Hepatocyte (in vitro differentiated cells): ENCODE measurements at regions not wholly inside any gene's neighbourhood (a gene's known extent, or its start where the extent isn't known, plus 50 kb on each side); places are given as distances from the start of the nearest gene placed in this dataset.

Experiments used
- DNase-seq: peaks from one replicate; pipeline ENCODE4 v3.0.0-alpha.2; 2016; ENCODE audit warnings: low spot score
- H2AFZ ChIP-seq: fragments of 200-600 bp; sonication (generic); 2 replicates; pipeline ENCODE4 v1.6.0; 2016; ENCODE audit warnings: antibody characterized with exemption, mild to moderate bottlenecking
- H3K27ac ChIP-seq: fragments of 200-600 bp; sonication (generic); 2 replicates; pipeline ENCODE4 v1.5.1; 2016; ENCODE audit warnings: mild to moderate bottlenecking
- H3K27me3 ChIP-seq: fragments of 200-600 bp; sonication (generic); 2 replicates; pipeline ENCODE4 v1.6.1; 2016
- H3K36me3 ChIP-seq: fragments of 200-600 bp; sonication (generic); replicated peaks from 2 replicates; pipeline ENCODE4 v1.5.1; 2016; ENCODE audit warnings: low read depth; ENCODE audit not compliant: insufficient read depth
- H3K4me1 ChIP-seq: fragments of 200-600 bp; sonication (generic); 2 replicates; pipeline ENCODE4 v1.5.1; 2016; ENCODE audit warnings: mild to moderate bottlenecking, moderate library complexity; ENCODE audit not compliant: insufficient read depth
- H3K4me2 ChIP-seq: fragments of 200-600 bp; sonication (generic); 2 replicates; pipeline ENCODE4 v1.6.0; 2016
- H3K4me3 ChIP-seq: fragments of 200-600 bp; sonication (generic); 2 replicates; pipeline ENCODE4 v1.5.1; 2016; ENCODE audit warnings: mild to moderate bottlenecking
- H3K79me2 ChIP-seq: fragments of 200-600 bp; sonication (generic); 2 replicates; pipeline ENCODE4 v1.6.0; 2017; ENCODE audit warnings: mild to moderate bottlenecking
- H3K9me2 ChIP-seq: fragments of 200-600 bp; sonication (generic); replicated peaks from 2 replicates; pipeline ENCODE4 v1.6.0; 2017; ENCODE audit warnings: mild to moderate bottlenecking; ENCODE audit not compliant: insufficient read depth
- H3K9me3 ChIP-seq: fragments of 200-600 bp; sonication (generic); 2 replicates; pipeline ENCODE4 v1.5.1; 2016; ENCODE audit warnings: low read depth, mild to moderate bottlenecking
- H4K20me1 ChIP-seq: fragments of 200-600 bp; sonication (generic); 2 replicates; pipeline ENCODE4 v1.6.0; 2016; ENCODE audit warnings: mild to moderate bottlenecking; ENCODE audit not compliant: insufficient read depth, poor library complexity, severe bottlenecking
- EZH2 ChIP-seq: fragments of 200-600 bp; sonication (generic); IDR thresholded peaks from 2 replicates; pipeline ENCODE4 v1.6.1; 2016; ENCODE audit warnings: antibody characterized with exemption, mild to moderate bottlenecking, borderline replicate concordance
- EZH2phosphoT487 ChIP-seq: fragments of 200-600 bp; sonication (generic); IDR thresholded peaks from one replicate; pipeline ENCODE4 v1.6.1; 2018; ENCODE audit warnings: antibody characterized with exemption, mild to moderate bottlenecking, low read depth, moderate library complexity; ENCODE audit not compliant: unreplicated experiment, severe bottlenecking
- WGBS: methylation state at CpG from one replicate; pipeline ENCODE4 v1.1.6; 2016; ENCODE audit warnings: low lambda C conversion rate; ENCODE audit errors: missing lambda C conversion rate; 5-methylcytosine and 5-hydroxymethylcytosine counted together
- TF ChIP-seq, protein P1 (sequence below): fragments of 200-600 bp; sonication (generic); IDR thresholded peaks from 2 replicates; pipeline ENCODE4 v1.5.1; 2016; ENCODE audit warnings: antibody characterized with exemption, mild to moderate bottlenecking; ENCODE audit not compliant: poor library complexity

DNA sequence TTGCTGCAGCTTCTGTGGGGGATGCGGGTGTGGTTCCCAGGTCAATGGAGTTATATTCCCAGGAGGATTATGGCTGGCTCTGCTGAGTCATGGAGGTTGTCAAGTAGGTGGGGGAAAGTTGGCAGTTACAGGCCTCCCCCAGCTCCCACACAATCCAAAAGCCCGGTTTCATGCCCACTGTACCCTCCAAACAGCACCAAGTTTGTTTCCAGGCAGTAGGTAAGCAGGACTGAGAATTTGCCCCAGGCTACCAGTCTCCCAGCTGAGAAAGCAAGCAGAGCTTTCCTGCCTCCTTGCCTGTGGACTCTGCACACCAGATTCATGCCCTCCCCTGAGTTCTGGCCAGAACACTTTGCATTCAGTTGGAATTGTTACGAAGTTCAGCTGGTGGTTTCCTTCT is 578.2 kb downstream of the MEI4 start:
- 96% methylated on average over 3 of the region's 3 CpGs for WGBS
- Histone ChIP-seq H3K9me3 (no peaks in the 10 kb centered on the region), H3K9me2 (no peaks in the 10 kb centered on the region), H2AFZ (no peak overlapping the region), H3K4me1 (no peaks in the 10 kb centered on the region), H3K79me2 (no peaks in the 10 kb centered on the region), H3K4me2 (no peak overlapping the region), H3K4me3 (no peak overlapping the region), H3K27me3 (no peaks in the 10 kb centered on the region), H4K20me1 (no peaks in the 10 kb centered on the region), H3K36me3 (no peaks in the 10 kb centered on the region), H3K27ac (no peak overlapping the region)
- TF ChIP-seq, protein P1, sequence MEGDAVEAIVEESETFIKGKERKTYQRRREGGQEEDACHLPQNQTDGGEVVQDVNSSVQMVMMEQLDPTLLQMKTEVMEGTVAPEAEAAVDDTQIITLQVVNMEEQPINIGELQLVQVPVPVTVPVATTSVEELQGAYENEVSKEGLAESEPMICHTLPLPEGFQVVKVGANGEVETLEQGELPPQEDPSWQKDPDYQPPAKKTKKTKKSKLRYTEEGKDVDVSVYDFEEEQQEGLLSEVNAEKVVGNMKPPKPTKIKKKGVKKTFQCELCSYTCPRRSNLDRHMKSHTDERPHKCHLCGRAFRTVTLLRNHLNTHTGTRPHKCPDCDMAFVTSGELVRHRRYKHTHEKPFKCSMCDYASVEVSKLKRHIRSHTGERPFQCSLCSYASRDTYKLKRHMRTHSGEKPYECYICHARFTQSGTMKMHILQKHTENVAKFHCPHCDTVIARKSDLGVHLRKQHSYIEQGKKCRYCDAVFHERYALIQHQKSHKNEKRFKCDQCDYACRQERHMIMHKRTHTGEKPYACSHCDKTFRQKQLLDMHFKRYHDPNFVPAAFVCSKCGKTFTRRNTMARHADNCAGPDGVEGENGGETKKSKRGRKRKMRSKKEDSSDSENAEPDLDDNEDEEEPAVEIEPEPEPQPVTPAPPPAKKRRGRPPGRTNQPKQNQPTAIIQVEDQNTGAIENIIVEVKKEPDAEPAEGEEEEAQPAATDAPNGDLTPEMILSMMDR: no peak
- no peak for TF ChIP-seq EZH2
- no peak for TF ChIP-seq EZH2phosphoT487
- DNase-seq: no peak

DNA sequence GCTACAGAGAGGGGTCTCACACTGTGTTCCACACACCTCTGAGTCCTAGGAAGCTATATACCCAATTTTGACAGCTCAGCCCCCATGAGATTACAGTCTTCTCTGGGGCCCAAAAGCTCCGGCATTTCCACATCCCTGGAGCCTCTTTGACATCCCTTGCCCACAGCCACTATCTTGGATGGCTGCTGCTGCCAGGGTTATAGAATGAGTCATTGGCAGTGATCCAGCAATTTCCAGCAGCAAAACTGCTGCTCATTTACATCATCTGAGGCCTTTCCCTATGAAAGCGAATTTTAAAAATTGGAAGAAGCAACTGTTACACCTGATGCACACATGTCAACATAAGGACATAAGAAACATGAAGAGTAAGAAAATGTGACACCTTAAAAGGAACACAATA is 590.7 kb downstream of the MEI4 start:
- no peaks in the 10 kb centered on the region for H3K27me3 ChIP-seq
- no peaks in the 10 kb centered on the region for H4K20me1 ChIP-seq
- H3K4me3 ChIP-seq: no peak overlapping the region
- TF ChIP-seq EZH2 (no peak), EZH2phosphoT487 (no peak)
- TF ChIP-seq, protein P1: no peak
- H2AFZ ChIP-seq: no peak overlapping the region
- H3K4me2 ChIP-seq: no peak overlapping the region
- no peaks in the 10 kb centered on the region for H3K36me3 ChIP-seq
- no peaks in the 10 kb centered on the region for H3K79me2 ChIP-seq
- H3K4me1 ChIP-seq: no peaks in the 10 kb centered on the region
- 90% methylated on average over 2 of the region's 2 CpGs for WGBS
- no peaks in the 10 kb centered on the region for H3K9me2 ChIP-seq
- H3K9me3 ChIP-seq: no peaks in the 10 kb centered on the region
- no peak overlapping the region for H3K27ac ChIP-seq
- peak; percentile 10 for DNase-seq

DNA sequence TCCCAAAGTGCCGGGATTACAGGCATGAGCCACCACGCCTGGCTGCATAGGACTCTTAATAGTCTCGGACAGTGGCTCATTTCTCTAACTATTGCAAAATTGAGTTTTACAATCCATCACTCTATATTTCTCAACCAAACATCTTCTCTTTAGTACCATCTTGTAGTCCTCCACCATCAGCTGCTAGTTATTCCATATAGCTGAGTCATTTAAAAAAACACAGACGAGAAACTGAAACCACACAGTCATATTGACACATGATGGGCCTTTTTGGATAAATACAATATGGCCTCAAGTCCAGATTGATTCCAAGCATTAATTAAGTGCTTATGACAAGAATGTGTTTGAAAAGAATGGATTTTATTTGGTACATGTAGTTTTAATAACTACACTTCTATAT is 599.1 kb downstream of the MEI4 start:
- no peaks in the 10 kb centered on the region for H3K9me2 ChIP-seq
- H3K36me3 ChIP-seq: no peaks in the 10 kb centered on the region
- H3K4me1 ChIP-seq: no peaks in the 10 kb centered on the region
- WGBS: 81% methylated on average over 4 of the region's 4 CpGs
- no peaks in the 10 kb centered on the region for H3K9me3 ChIP-seq
- TF ChIP-seq EZH2 (no peak), EZH2phosphoT487 (no peak)
- TF ChIP-seq, protein P1: no peak
- no peaks in the 10 kb centered on the region for H3K27me3 ChIP-seq
- no peaks in the 10 kb centered on the region for H3K79me2 ChIP-seq
- no peak overlapping the region for H3K4me3 ChIP-seq
- no peak overlapping the region for H2AFZ ChIP-seq
- no peaks in the 10 kb centered on the region for H4K20me1 ChIP-seq
- DNase-seq: no peak
- H3K27ac ChIP-seq: no peak overlapping the region
- no peak overlapping the region for H3K4me2 ChIP-seq

DNA sequence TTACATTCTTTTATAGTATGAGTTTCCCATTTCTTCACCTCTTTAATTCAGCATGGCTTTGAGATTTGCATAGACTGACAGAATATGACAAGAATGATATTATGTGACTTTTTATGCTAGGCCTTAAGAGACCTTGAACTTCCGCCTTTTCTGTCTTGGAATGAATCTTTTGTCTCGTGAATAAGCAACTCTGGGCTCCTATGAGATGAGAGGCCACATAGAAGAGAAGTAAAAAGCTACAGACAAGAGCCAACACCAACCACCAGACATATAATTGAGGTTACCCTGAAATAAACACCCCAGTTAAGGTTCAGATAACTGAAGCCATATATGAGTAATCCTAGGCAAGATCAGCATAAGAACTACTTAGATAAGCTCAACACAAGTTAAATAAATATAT is 600.8 kb downstream of the MEI4 start:
- WGBS: 87% methylated on average over 2 of the region's 2 CpGs

More for the DNA sequence above, 600.8 kb downstream of the MEI4 start:
- TF ChIP-seq EZH2phosphoT487: no peak
- TF ChIP-seq, protein P1: no peak
- TF ChIP-seq EZH2: no peak
- no peak overlapping the region for H2AFZ ChIP-seq
- no peaks in the 10 kb centered on the region for H3K9me3 ChIP-seq
- H3K79me2 ChIP-seq: no peaks in the 10 kb centered on the region
- no peak for DNase-seq
- no peaks in the 10 kb centered on the region for H4K20me1 ChIP-seq
- no peaks in the 10 kb centered on the region for H3K4me1 ChIP-seq
- H3K27me3 ChIP-seq: no peaks in the 10 kb centered on the region
- H3K9me2 ChIP-seq: no peaks in the 10 kb centered on the region
- no peak overlapping the region for H3K27ac ChIP-seq
- H3K4me2 ChIP-seq: no peak overlapping the region
- no peaks in the 10 kb centered on the region for H3K36me3 ChIP-seq
- H3K4me3 ChIP-seq: no peak overlapping the region
